ENCODE measurements at regions not wholly inside any gene's neighbourhood (a gene's known extent, or its start where the extent isn't known, plus 50 kb on each side); places are given as distances from the start of the nearest gene placed in this dataset.
"Not testable (repeated sequence)": the region's sequence is repeated elsewhere in the genome, so short reads cannot be mapped to it uniquely, and the experiment has no call there.

GRCh38 chr7:51369746-51370145 lies 53.1 kb upstream of the COBL start:
- Histone ChIP-seq H3K27me3 (replicated peaks; ENCODE audit: insufficient read depth) (no peaks in the 10 kb centered on the region), H3K4me3 (no peak overlapping the region), H3K9me3 (no peaks in the 10 kb centered on the region), H3K27ac (no peak overlapping the region), H3K36me3 (no peaks in the 10 kb centered on the region), H3K4me1 (ENCODE audit: control insufficient read depth in 1 of 2, low read depth in 2 of 2) (no peaks in the 10 kb centered on the region)
- no peak for DNase-seq (ENCODE audit: low spot score)
- no peak for TF ChIP-seq CTCF (IDR thresholded peaks at IDR 0.05)
- ATAC-seq (ENCODE audit: insufficient number of reproducible peaks, low FRiP score, low read depth), result no peak

- ATAC-seq (ENCODE audit: insufficient number of reproducible peaks, low FRiP score, low read depth); DNase-seq (ENCODE audit: low spot score); H3K9me3 ChIP-seq; H3K4me1 ChIP-seq (ENCODE audit: control insufficient read depth in 1 of 2, low read depth in 2 of 2); H3K4me3 ChIP-seq; H3K27ac ChIP-seq; H3K36me3 ChIP-seq; H3K27me3 ChIP-seq (replicated peaks; ENCODE audit: insufficient read depth): not testable (repeated sequence)
Measured at GRCh38 chr7:51369228-51369627, 52.6 kb upstream of the COBL start.

DNA sequence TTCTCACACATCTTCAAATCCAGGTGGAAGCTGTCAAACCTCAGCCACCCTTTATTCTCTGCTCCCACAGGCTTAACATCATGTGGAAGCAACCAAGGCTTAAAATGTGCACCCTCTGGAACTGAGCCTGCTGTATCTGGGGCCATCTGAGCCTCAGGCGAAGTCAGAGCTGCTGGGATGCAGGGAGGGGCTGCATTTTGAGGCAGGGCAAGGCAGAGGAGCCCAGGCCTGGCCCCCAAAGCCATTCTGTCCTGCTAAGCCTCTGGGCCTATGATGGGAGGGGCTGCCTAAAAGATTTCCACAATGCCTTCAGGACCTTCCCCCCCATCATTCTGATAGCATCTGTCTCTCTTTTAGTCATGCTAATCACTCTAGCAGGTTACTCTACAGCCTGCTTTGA lies 51.7 kb upstream of the COBL start:
- H3K27me3 ChIP-seq (replicated peaks; ENCODE audit: insufficient read depth), result no peaks in the 10 kb centered on the region
- H3K4me3 ChIP-seq, result no peak overlapping the region
- no peak for DNase-seq (ENCODE audit: low spot score)
- H3K4me1 ChIP-seq (ENCODE audit: control insufficient read depth in 1 of 2, low read depth in 2 of 2), result no peaks in the 10 kb centered on the region
- H3K36me3 ChIP-seq, result no peaks in the 10 kb centered on the region
- no peak for ATAC-seq (ENCODE audit: insufficient number of reproducible peaks, low FRiP score, low read depth)
- H3K27ac ChIP-seq, result no peak overlapping the region
- H3K9me3 ChIP-seq, result no peaks in the 10 kb centered on the region
- no peak for TF ChIP-seq CTCF (IDR thresholded peaks at IDR 0.05)

GRCh38 chr7:51367614-51367968 lies 51.0 kb upstream of the COBL start:
- Histone ChIP-seq H3K36me3 (no peaks in the 10 kb centered on the region), H3K4me3 (no peak overlapping the region), H3K27ac (no peak overlapping the region), H3K4me1 (ENCODE audit: control insufficient read depth in 1 of 2, low read depth in 2 of 2) (no peaks in the 10 kb centered on the region), H3K27me3 (replicated peaks; ENCODE audit: insufficient read depth) (no peaks in the 10 kb centered on the region), H3K9me3 (no peaks in the 10 kb centered on the region)
- no peak for ATAC-seq (ENCODE audit: insufficient number of reproducible peaks, low FRiP score, low read depth)
- DNase-seq (ENCODE audit: low spot score), result no peak
- TF ChIP-seq CTCF (IDR thresholded peaks at IDR 0.05), result no peak

DNA sequence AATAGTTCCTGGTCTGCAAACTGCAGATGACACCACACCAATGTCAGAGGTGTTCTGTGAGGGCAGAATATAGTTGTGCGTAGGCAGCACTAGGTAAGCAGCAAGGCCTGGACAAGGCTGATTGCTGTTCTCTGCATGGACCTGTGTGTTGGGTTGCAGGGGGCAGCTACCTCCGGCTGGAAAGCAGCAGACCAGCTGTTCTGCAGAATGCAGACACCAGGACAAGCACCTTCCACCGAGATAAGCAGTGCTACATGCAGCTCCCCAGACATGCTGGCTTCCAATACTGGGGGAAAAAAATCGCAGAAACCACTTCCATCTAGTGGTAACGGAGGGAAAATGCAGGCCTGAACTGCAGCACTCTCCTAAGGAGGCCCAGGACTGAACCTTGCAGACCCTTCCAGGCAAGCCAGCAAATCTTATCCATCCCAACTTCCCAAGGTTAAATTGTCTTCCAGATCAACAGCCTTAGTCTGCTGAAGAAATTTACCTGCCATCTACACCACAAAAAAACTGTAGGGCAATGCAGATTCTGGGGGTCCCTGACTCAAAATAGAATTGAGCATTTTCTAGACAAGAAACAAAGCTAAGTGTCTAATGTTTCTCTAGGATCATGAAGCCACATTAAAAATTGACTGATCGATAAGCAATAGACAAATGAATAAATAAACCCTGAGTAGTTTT lies 50.5 kb upstream of the COBL start:
- H3K9me3 ChIP-seq, result no peaks in the 10 kb centered on the region
- no peaks in the 10 kb centered on the region for H3K4me1 ChIP-seq (ENCODE audit: control insufficient read depth in 1 of 2, low read depth in 2 of 2)
- no peak for DNase-seq (ENCODE audit: low spot score)
- no peak overlapping the region for H3K27ac ChIP-seq
- no peaks in the 10 kb centered on the region for H3K27me3 ChIP-seq (replicated peaks; ENCODE audit: insufficient read depth)
- H3K36me3 ChIP-seq, result no peaks in the 10 kb centered on the region
- TF ChIP-seq CTCF (IDR thresholded peaks at IDR 0.05), result peak; percentile 35
- no peak overlapping the region for H3K4me3 ChIP-seq
- ATAC-seq (ENCODE audit: insufficient number of reproducible peaks, low FRiP score, low read depth), result no peak
